IMR-90 (cell line): ENCODE measurements at regions not wholly inside any gene's neighbourhood (a gene's known extent, or its start where the extent isn't known, plus 50 kb on each side); places are given as distances from the start of the nearest gene placed in this dataset.
A peak's percentile ranks its signal among the peaks of the same experiment; 100 is the strongest.

Source experiments
- ATAC-seq: fragments of 200-7000 bp; cut with Tn5 transposase; 2 replicates; pipeline ENCODE4 v1.9.1; 2020; ENCODE audit warnings: low read depth, mild to moderate bottlenecking, moderate library complexity
- BruUV-seq: library from RNA; stranded (reverse); fragments of 400-500 nt; replicated peaks from 2 replicates; lab custom pipeline; 2021; lab: Mats Ljungman, UMichigan
- CTCF ChIA-PET: fragments of 300-600 bp; formaldehyde crosslinking; extraction: SDS; loops from one replicate; lab custom pipeline; 2021; ENCODE audit warnings: antibody characterized with exemption; lab: Yijun Ruan, JAX
- POLR2A ChIA-PET: fragments of 300-600 bp; sonication (Branson Sonifier 250); formaldehyde crosslinking; loops from one replicate; lab custom pipeline; 2022; ENCODE audit warnings: antibody characterized with exemption; ENCODE audit not compliant: unreplicated experiment; lab: Charles Lee
- DNase-seq: peaks from one replicate; pipeline ENCODE4 v3.0.0; 2013
- H2AFZ ChIP-seq: replicated peaks from 2 replicates; pipeline ENCODE3; 2013; ENCODE audit warnings: low read length, mild to moderate bottlenecking; ENCODE audit not compliant: poor library complexity
- H2AK5ac ChIP-seq: 2 replicates; pipeline ENCODE4 v1.6.1; 2013; ENCODE audit warnings: low read depth, low read length, inconsistent platforms
- H2AK9ac ChIP-seq: replicated peaks from 2 replicates; pipeline ENCODE3; 2013; ENCODE audit warnings: mild to moderate bottlenecking, low read depth, low read length, moderate library complexity; ENCODE audit not compliant: poor library complexity
- H2BK120ac ChIP-seq: 2 replicates; pipeline ENCODE4 v1.6.1; 2013; ENCODE audit warnings: low read depth, low read length, inconsistent platforms
- H2BK15ac ChIP-seq: 3 replicates; pipeline ENCODE4 v1.6.1; 2013; ENCODE audit warnings: low read depth, low read length, inconsistent platforms
- H2BK20ac ChIP-seq: 2 replicates; pipeline ENCODE4 v1.6.1; 2013; ENCODE audit warnings: low read depth, mild to moderate bottlenecking, inconsistent platforms, low read length, moderate library complexity
- H2BK5ac ChIP-seq: 2 replicates; pipeline ENCODE4 v1.6.1; 2013; ENCODE audit warnings: mild to moderate bottlenecking, low read depth, low read length, inconsistent platforms; ENCODE audit not compliant: poor library complexity, severe bottlenecking
- H3K14ac ChIP-seq: replicated peaks from 2 replicates; pipeline ENCODE4 v1.6.1; 2013; ENCODE audit warnings: low read depth, low read length, inconsistent platforms
- H3K18ac ChIP-seq: 2 replicates; pipeline ENCODE4 v1.6.1; 2013; ENCODE audit warnings: low read depth, low read length, control low read depth
- H3K23ac ChIP-seq: 2 replicates; pipeline ENCODE4 v1.6.1; 2013; ENCODE audit warnings: low read depth, low read length, inconsistent platforms
- H3K27ac ChIP-seq: 2 replicates; pipeline ENCODE4 v1.5.1; 2013; ENCODE audit warnings: mild to moderate bottlenecking, control low read depth, low read length; ENCODE audit not compliant: insufficient read depth
- H3K27me3 ChIP-seq: 2 replicates; pipeline ENCODE4 v1.6.1; 2013; ENCODE audit warnings: low read length; ENCODE audit not compliant: control insufficient read depth, insufficient read depth
- H3K36me3 ChIP-seq: 2 replicates; pipeline ENCODE4 v1.6.1; 2013; ENCODE audit warnings: low read length, mixed read lengths; ENCODE audit not compliant: control insufficient read depth, insufficient read depth
- H3K4ac ChIP-seq: 2 replicates; pipeline ENCODE4 v1.6.1; 2013; ENCODE audit warnings: low read depth, low read length, inconsistent platforms
- H3K4me1 ChIP-seq: 2 replicates; pipeline ENCODE4 v1.6.1; 2013; ENCODE audit warnings: low read length, mixed read lengths; ENCODE audit not compliant: control insufficient read depth, insufficient read depth
- H3K4me2 ChIP-seq: 2 replicates; pipeline ENCODE4 v1.6.1; 2013; ENCODE audit warnings: low read depth, mild to moderate bottlenecking, control low read depth, low read length, moderate library complexity
- H3K4me3 ChIP-seq: 2 replicates; pipeline ENCODE4 v1.5.1; 2013; ENCODE audit warnings: low read depth, mild to moderate bottlenecking, control low read depth, low read length, moderate library complexity; ENCODE audit not compliant: insufficient read depth
- H3K56ac ChIP-seq: 2 replicates; pipeline ENCODE4 v1.6.1; 2013; ENCODE audit warnings: low read length, inconsistent platforms; ENCODE audit not compliant: insufficient read depth; ENCODE audit errors: extremely low read depth
- H3K79me1 ChIP-seq, 2 experiments: 2 replicates each; pipeline ENCODE4 v1.6.1; 2013; ENCODE audit warnings: low read length in 2 of 2, inconsistent platforms in 1 of 2, low read depth in 1 of 2
- H3K9ac ChIP-seq: 2 replicates; pipeline ENCODE4 v1.6.1; 2013; ENCODE audit warnings: low read depth, low read length, control low read depth
- H3K9me1 ChIP-seq: 2 replicates; pipeline ENCODE4 v1.6.1; 2013; ENCODE audit warnings: low read length, inconsistent platforms; ENCODE audit not compliant: insufficient read depth
- H3K9me3 ChIP-seq: 2 replicates; pipeline ENCODE4 v1.6.1; 2013; ENCODE audit warnings: low read length; ENCODE audit not compliant: control insufficient read depth, insufficient read depth
- H4K20me1 ChIP-seq: 2 replicates; pipeline ENCODE4 v1.6.1; 2013; ENCODE audit warnings: low read length, inconsistent platforms; ENCODE audit not compliant: insufficient read depth
- H4K5ac ChIP-seq: 2 replicates; pipeline ENCODE4 v1.6.1; 2013; ENCODE audit warnings: mild to moderate bottlenecking, low read depth, low read length, control low read depth
- H4K8ac ChIP-seq, 2 experiments: 2 replicates each; pipeline ENCODE4 v1.6.1; 2013; ENCODE audit warnings: low read depth in 2 of 2, low read length in 2 of 2, control low read depth in 1 of 2, inconsistent platforms in 1 of 2
- H4K91ac ChIP-seq: 2 replicates; pipeline ENCODE4 v1.6.1; 2013; ENCODE audit warnings: low read depth, low read length, inconsistent platforms; ENCODE audit not compliant: insufficient read depth
- BHLHE40 ChIP-seq: fragments of 150-350 bp; IDR thresholded peaks from 2 replicates; pipeline ENCODE4 v1.6.1; 2016; ENCODE audit warnings: mild to moderate bottlenecking, low read depth, low read length
- CEBPB ChIP-seq: IDR thresholded peaks from 2 replicates; pipeline ENCODE4 v1.6.1; 2012; ENCODE audit warnings: low read depth, low read length, improper control_type of control experiment
- WGBS, 2 experiments: methylation state at CpG; one replicate each; pipeline versions ENCODE4 v1.1.5 to v1.1.7; 2013; ENCODE audit warnings: missing lambda C conversion rate in 2 of 2; ENCODE audit not compliant: insufficient read length in 1 of 2; ENCODE audit errors: extremely low coverage in 2 of 2; 5-methylcytosine and 5-hydroxymethylcytosine counted together
- dilution Hi-C: fragments of 300-500 bp; cut with HindIII; formaldehyde crosslinking; loops from one replicate; pipeline ENCODE4 v1.14.3; 2018; ENCODE audit warnings: low sequenced_read_pairs; ENCODE audit not compliant: unreplicated experiment
- in situ Hi-C: fragments of 300-500 bp; cut with MboI; formaldehyde crosslinking; loops from 3 replicates; pipeline ENCODE4 v1.14.3; 2019; ENCODE audit warnings: low sequenced_read_pairs, inconsistent platforms, mixed read lengths
- intact Hi-C: fragments of 100-400 bp; cut with micrococcal nuclease; formaldehyde crosslinking; loops from 2 replicates; pipeline ENCODE4 v1.10.0; 2022

DNA sequence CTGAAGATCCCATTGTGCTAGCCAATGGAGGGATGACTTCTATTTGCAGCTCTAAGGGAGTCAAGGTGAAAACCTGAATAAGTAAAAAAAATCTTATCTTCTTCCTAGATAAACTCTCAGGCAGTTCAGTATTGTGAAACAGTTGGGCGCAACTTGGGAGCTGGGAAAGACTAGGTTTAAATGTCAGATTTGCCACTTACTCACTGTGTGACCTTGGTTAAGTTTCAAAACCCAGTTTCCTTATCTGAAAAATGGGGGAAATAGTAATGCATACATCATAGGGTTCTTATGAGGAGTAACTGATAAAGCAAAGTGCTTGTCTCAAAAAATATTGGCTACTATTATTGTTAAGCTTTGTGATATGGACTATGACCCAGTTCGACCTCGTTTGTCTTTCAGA, 88.8 kb downstream of the CD83 start:
- DNase-seq (no peak), ATAC-seq (no peak)
- Histone ChIP-seq H3K4me2 (no peak overlapping the region), H3K4me3 (no peak overlapping the region), H2BK120ac (no peak overlapping the region), H2AFZ (no peak overlapping the region), H2BK5ac (no peak overlapping the region), H3K9me1 (no peaks in the 10 kb centered on the region), H2BK20ac (no peak overlapping the region), H3K27me3 (peaks cover 8% of the 10 kb centered on the region), H4K5ac (no peak overlapping the region), H3K14ac (no peak overlapping the region), H3K9me3 (no peaks in the 10 kb centered on the region), H3K27ac (no peak overlapping the region), H3K4ac (no peak overlapping the region), H4K91ac (no peak overlapping the region), H3K56ac (no peak overlapping the region), H2AK5ac (no peak overlapping the region), H3K9ac (no peak overlapping the region), H2BK15ac (no peak overlapping the region), H2AK9ac (no peak overlapping the region), H3K4me1 (no peaks in the 10 kb centered on the region), H4K8ac (no peak overlapping the region), H3K79me1 (no peaks in the 10 kb centered on the region), H3K18ac (no peak overlapping the region), H4K20me1 (no peaks in the 10 kb centered on the region), H3K23ac (no peak overlapping the region), H3K36me3 (no peaks in the 10 kb centered on the region)
- peak; percentile 48 for TF ChIP-seq CEBPB
- TF ChIP-seq BHLHE40: no peak
- in situ Hi-C loops (loop anchor here (5.0 to 25.0 kb wide), 3 partner anchors 631 to 1406 kb away; no protein-coding TSS in a partner anchor), intact Hi-C loops (no loop called here), dilution Hi-C loops (no loop called here)
- CTCF ChIA-PET: no interaction called here
- BruUV-seq: no TSS peak
- WGBS, 2 experiments: no CpG with 5 or more reads among the region's 3 CpGs
- POLR2A ChIA-PET: no interaction called here
